Osteocyte (in vitro differentiated cells): ENCODE measurements at regions not wholly inside any gene's neighbourhood (a gene's known extent, or its start where the extent isn't known, plus 50 kb on each side); places are given as distances from the start of the nearest gene placed in this dataset.

ENCODE experiments used
- DNase-seq: peaks from one replicate; pipeline ENCODE4 v3.0.0; 2021; ENCODE audit warnings: mixed read lengths; ENCODE audit not compliant: unreplicated experiment; ENCODE audit errors: extremely low spot score
- H3K27ac Mint-ChIP-seq: one replicate; pipeline ENCODE4 v1.8.0; 2021; ENCODE audit warnings: mild to moderate bottlenecking, mixed read lengths; ENCODE audit not compliant: unreplicated experiment
- H3K27me3 Mint-ChIP-seq: one replicate; pipeline ENCODE4 v1.8.0; 2021; ENCODE audit warnings: mixed read lengths; ENCODE audit not compliant: unreplicated experiment
- H3K36me3 Mint-ChIP-seq: one replicate; pipeline ENCODE4 v1.8.0; 2021; ENCODE audit warnings: mixed read lengths; ENCODE audit not compliant: unreplicated experiment
- H3K4me1 Mint-ChIP-seq: one replicate; pipeline ENCODE4 v1.8.0; 2021; ENCODE audit warnings: mixed read lengths; ENCODE audit not compliant: unreplicated experiment
- H3K4me3 Mint-ChIP-seq: one replicate; pipeline ENCODE4 v1.8.0; 2021; ENCODE audit warnings: mild to moderate bottlenecking, moderate library complexity, mixed read lengths; ENCODE audit not compliant: unreplicated experiment
- H3K9me3 Mint-ChIP-seq: one replicate; pipeline ENCODE4 v1.8.0; 2021; ENCODE audit warnings: mixed read lengths; ENCODE audit not compliant: unreplicated experiment
- TF ChIP-seq, protein P1 (sequence below): fragments of 200-600 bp; sonication (generic); IDR thresholded peaks from 2 replicates; pipeline ENCODE4 v1.5.0; 2021; ENCODE audit warnings: antibody characterized with exemption, mild to moderate bottlenecking, moderate library complexity

DNA sequence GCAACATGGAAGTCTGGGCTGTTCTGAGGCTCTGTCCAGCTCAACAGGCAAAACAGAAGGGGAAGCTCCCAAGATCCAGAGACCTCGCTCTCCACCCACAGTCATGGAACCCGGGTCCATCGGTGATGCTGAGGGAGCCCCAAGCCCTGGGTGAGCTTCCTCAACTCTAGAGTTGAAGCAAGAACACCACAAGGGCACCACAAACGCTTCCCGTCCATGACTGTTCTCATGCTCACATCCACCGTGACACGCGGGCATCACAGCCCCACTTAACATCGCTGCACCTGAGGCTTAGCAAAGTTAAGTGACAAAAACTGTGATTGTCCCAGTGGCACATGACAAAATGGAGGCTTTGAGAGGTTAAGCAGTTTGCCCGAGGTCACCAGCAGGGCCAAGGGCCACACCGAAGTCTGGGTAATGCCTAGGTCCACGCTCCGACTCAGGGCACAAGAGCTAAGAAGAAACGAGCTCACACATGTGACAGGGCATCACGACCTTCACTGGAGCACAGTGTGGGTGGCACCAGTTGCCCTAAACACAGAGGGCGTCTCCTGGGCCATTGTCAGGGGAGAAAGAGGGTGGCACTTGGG is 110.6 kb downstream of the OAT start:
- H3K36me3 Mint-ChIP-seq, result peaks cover 4% of the 10 kb centered on the region
- H3K4me1 Mint-ChIP-seq, result no peaks in the 10 kb centered on the region
- no peak overlapping the region for H3K4me3 Mint-ChIP-seq
- H3K9me3 Mint-ChIP-seq, result peaks cover 10% of the 10 kb centered on the region
- peaks cover 10% of the 10 kb centered on the region for H3K27me3 Mint-ChIP-seq
- no peak for DNase-seq
- TF ChIP-seq, protein P1, sequence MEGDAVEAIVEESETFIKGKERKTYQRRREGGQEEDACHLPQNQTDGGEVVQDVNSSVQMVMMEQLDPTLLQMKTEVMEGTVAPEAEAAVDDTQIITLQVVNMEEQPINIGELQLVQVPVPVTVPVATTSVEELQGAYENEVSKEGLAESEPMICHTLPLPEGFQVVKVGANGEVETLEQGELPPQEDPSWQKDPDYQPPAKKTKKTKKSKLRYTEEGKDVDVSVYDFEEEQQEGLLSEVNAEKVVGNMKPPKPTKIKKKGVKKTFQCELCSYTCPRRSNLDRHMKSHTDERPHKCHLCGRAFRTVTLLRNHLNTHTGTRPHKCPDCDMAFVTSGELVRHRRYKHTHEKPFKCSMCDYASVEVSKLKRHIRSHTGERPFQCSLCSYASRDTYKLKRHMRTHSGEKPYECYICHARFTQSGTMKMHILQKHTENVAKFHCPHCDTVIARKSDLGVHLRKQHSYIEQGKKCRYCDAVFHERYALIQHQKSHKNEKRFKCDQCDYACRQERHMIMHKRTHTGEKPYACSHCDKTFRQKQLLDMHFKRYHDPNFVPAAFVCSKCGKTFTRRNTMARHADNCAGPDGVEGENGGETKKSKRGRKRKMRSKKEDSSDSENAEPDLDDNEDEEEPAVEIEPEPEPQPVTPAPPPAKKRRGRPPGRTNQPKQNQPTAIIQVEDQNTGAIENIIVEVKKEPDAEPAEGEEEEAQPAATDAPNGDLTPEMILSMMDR, result no peak
- H3K27ac Mint-ChIP-seq, result no peak overlapping the region

DNA sequence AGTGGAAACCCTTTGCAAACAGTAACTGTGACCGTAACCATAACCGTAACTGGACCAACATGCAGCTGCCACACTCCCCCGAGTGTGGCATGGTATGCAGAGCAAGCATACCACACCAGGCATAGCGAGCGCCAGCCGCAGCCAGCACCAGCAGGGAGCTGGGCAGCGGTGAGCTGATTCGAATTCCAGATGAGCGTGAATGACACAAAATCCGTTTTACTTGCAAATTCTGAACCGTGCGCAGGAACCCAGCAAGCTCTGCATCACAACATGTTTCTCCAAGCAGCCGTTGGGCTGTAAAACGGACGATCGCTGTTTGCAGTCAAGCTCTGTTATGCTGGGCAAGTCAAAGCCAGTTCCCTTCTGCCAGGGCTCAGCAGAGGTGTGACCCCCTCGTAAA is 111.1 kb downstream of the OAT start:
- no peak for DNase-seq
- peaks cover 4% of the 10 kb centered on the region for H3K36me3 Mint-ChIP-seq
- H3K9me3 Mint-ChIP-seq, result peaks cover 10% of the 10 kb centered on the region
- TF ChIP-seq, protein P1, result no peak
- peaks cover 10% of the 10 kb centered on the region for H3K27me3 Mint-ChIP-seq
- no peak overlapping the region for H3K4me3 Mint-ChIP-seq
- H3K27ac Mint-ChIP-seq, result no peak overlapping the region
- no peaks in the 10 kb centered on the region for H3K4me1 Mint-ChIP-seq

DNA sequence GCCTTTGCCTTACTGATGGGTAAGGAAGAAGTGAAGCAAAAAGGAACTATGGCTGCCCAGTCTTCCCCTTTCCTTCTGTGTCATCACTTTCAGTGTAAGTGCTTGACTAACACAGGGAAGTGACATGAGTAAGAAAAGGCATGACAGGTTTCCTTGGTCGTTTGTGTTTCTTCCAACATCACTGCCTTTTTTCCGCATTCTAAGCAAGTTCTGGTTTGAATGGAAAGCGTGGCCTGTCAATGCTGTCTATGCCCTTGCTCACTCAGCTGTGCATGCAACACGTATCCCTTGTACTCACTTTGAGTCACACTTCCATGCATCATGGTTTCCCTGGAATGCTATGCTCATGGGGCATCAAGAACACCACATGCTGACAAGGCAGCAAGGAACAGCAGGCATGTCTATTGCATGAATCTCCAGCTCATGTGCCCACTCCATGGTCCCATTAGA is 111.8 kb downstream of the OAT start:
- Mint-ChIP-seq H3K9me3 (peaks cover 10% of the 10 kb centered on the region), H3K4me1 (no peaks in the 10 kb centered on the region), H3K36me3 (peaks cover 4% of the 10 kb centered on the region), H3K4me3 (no peak overlapping the region), H3K27me3 (peaks cover 10% of the 10 kb centered on the region), H3K27ac (no peak overlapping the region)
- DNase-seq, result no peak
- TF ChIP-seq, protein P1, result no peak

DNA sequence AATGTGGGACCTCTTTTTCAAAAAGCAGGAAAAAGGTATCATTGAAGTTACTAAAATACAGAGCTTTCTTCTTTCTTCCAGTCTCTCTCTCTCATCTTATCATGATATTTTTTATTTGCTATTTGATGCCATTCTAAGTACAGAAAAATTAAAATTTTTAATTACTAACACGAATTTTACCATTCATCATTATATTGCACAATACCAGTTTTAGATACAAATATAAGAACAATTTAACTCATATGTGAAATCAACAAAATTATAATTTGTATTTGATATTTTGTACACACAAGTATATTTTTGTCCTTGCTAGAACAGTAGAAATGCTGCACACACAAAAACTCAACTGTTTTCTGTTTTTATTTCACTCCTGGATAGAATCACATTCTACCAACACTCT is 112.2 kb downstream of the OAT start:
- DNase-seq, result no peak
- Mint-ChIP-seq H3K4me1 (peaks cover 4% of the 10 kb centered on the region), H3K4me3 (no peak overlapping the region), H3K27ac (no peak overlapping the region), H3K9me3 (peaks cover 10% of the 10 kb centered on the region), H3K36me3 (peaks cover 4% of the 10 kb centered on the region), H3K27me3 (peaks cover 10% of the 10 kb centered on the region)
- TF ChIP-seq, protein P1, result no peak

DNA sequence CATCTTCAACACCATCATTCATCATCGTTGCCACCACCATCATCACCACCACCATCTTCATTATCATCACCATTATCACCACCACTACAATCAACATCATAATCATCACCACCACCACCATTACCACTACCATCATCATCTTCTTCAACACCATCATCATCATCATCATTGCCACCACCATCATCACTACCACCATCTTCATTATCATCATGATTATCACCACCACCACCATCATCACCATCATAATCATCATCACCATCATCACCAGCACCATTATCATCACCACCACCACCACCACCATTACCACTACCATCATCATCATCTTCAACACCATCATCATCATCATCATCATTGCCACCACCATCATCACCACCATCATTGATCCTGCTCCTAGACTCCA is 112.7 kb downstream of the OAT start:
- no peak for DNase-seq
- no peak overlapping the region for H3K27ac Mint-ChIP-seq
- peaks cover 6% of the 10 kb centered on the region for H3K4me1 Mint-ChIP-seq
- peaks cover 10% of the 10 kb centered on the region for H3K27me3 Mint-ChIP-seq
- peaks cover 4% of the 10 kb centered on the region for H3K36me3 Mint-ChIP-seq
- peaks cover 12% of the 10 kb centered on the region for H3K9me3 Mint-ChIP-seq
- H3K4me3 Mint-ChIP-seq, result no peak overlapping the region
- TF ChIP-seq, protein P1, result no peak
